ENCODE measurements at regions not wholly inside any gene's neighbourhood (a gene's known extent, or its start where the extent isn't known, plus 50 kb on each side); places are given as distances from the start of the nearest gene placed in this dataset.

GRCh38 chr2:8509621-8510020, 172.2 kb upstream of the ID2 start:
- TF ChIP-seq CTCF (IDR thresholded peaks at IDR 0.05; ENCODE audit: low read depth, low read length) (no peak), POLR2A (IDR thresholded peaks at IDR 0.05; ENCODE audit: extremely low read depth, insufficient read length) (no peak)
- TF ChIP-seq, protein P1, sequence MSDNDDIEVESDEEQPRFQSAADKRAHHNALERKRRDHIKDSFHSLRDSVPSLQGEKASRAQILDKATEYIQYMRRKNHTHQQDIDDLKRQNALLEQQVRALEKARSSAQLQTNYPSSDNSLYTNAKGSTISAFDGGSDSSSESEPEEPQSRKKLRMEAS (IDR thresholded peaks at IDR 0.05; ENCODE audit: low read depth, low read length), result no peak

Measured in NB4 (cell line).